ENCODE measurements at regions not wholly inside any gene's neighbourhood (a gene's known extent, or its start where the extent isn't known, plus 50 kb on each side); places are given as distances from the start of the nearest gene placed in this dataset.

DNA sequence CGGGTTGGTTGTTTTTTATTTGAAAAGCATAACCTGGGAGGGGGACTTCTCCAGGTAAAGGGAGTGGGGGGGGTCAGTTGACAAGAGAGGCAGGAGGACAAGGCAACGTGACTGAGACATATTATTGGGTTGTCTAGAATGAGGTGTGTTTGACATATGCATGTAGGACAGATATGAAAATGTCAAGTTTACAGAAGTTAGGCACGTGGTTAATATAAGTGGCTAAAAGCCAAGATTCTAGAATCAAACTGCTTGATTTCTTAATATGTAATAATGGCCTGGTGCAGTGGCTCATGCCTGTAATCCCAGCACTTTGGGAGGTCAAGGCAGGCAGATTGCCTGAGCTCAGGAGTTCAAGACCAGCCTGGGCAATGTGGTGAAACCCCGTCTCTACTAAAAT, 212.8 kb downstream of the SQOR start:
- peaks cover 6 to 8% of the 10 kb centered on the region in 2 donors for H3K27me3 Mint-ChIP-seq
- H3K4me1 Mint-ChIP-seq, result no peaks in the 10 kb centered on the region
- Histone ChIP-seq H3K36me3 (ENCODE audit: insufficient read depth, low read length) (no peaks in the 10 kb centered on the region), H3K9me3 (ENCODE audit: low read length) (no peaks in the 10 kb centered on the region), H3K27me3 (ENCODE audit: insufficient read depth, low read length, poor library complexity, severe bottlenecking) (no peaks in the 10 kb centered on the region), H3K27ac (ENCODE audit: low read depth, low read length) (no peak overlapping the region), H3K4me3 (ENCODE audit: low read length) (no peak overlapping the region), H3K4me1 (ENCODE audit: insufficient read depth, low read length) (no peaks in the 10 kb centered on the region)
- ChIA-PET CTCF (no interaction called here), POLR2A (no interaction called here)
- H3K9me3 Mint-ChIP-seq, result peaks cover 0 to 2% (median 0%) of the 10 kb centered on the region in 5 donors
- DNase-seq, result no peak
- H3K4me3 Mint-ChIP-seq, result no peak overlapping the region
- no peaks in the 10 kb centered on the region for H3K36me3 Mint-ChIP-seq
- no peak overlapping the region for H3K27ac Mint-ChIP-seq

DNA sequence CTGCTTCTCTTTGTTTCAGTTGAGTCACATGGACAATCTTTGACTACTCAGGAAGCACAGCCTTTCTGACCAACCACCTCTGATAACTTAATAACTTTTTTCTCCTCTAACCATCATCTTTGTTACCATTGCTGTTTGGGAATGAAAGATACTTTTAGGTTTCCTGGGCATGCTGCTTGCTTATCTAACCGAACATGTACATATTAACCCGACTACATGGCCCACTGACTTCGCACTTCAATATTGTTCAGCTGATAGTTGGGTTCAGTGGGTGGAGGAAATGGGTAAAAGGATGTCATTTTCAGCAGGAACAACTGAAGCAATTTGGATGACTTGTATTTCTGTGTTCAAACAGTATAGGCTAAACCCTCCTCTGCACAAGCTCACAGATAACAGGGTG, 214.3 kb downstream of the SQOR start:
- Histone ChIP-seq H3K27ac (ENCODE audit: low read depth, low read length) (no peak overlapping the region), H3K36me3 (ENCODE audit: insufficient read depth, low read length) (no peaks in the 10 kb centered on the region), H3K27me3 (ENCODE audit: insufficient read depth, low read length, poor library complexity, severe bottlenecking) (no peaks in the 10 kb centered on the region), H3K4me1 (ENCODE audit: insufficient read depth, low read length) (no peaks in the 10 kb centered on the region), H3K4me3 (ENCODE audit: low read length) (no peak overlapping the region), H3K9me3 (ENCODE audit: low read length) (no peaks in the 10 kb centered on the region)
- no peak for DNase-seq
- ChIA-PET CTCF (no interaction called here), POLR2A (no interaction called here)
- Mint-ChIP-seq H3K27me3 (peaks cover 4 to 5% of the 10 kb centered on the region in 2 donors), H3K4me1 (no peaks in the 10 kb centered on the region), H3K4me3 (no peak overlapping the region), H3K9me3 (peaks cover 0 to 2% (median 0%) of the 10 kb centered on the region in 5 donors), H3K36me3 (no peaks in the 10 kb centered on the region), H3K27ac (no peak overlapping the region)

DNA sequence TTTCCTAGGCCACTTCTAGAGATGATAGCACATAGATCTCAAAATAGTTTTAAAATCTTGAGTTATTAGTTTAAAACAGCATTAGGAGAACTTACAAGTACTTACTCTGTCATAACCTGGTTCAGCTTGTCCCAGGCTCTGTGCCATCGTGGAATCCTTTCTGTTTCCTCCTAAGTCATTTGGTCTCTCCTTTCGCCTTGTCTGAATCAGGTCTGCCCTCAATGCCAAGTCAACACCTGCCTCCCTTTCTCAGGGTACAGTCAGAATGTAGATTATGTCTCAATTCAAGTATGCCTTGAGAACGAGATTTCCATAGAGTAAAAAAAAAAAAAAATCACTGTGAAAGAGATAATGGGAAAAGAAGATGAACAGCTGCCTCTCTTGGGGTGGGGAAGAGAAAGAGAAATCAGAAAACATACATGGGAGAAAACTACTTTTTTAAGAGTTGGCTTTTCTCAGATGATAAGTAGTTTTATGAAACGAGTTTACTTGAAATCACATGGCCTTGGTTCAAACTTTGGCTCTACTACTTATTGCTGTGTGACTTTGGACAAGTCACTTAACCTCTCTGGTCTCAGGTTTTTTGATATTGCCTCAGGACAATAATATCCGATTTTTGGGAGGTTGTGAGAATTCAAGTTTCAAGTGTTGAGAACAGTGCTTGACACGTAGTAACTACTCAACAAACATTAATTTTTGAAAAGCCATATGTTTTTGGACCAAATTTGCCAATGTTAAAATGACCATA, 219.8 kb downstream of the SQOR start:
- H3K36me3 ChIP-seq (ENCODE audit: insufficient read depth, low read length), result no peaks in the 10 kb centered on the region
- Mint-ChIP-seq H3K36me3 (no peaks in the 10 kb centered on the region), H3K27ac (no peak overlapping the region), H3K4me1 (no peaks in the 10 kb centered on the region), H3K27me3 (peaks cover 4 to 6% of the 10 kb centered on the region in 2 donors), H3K4me3 (no peak overlapping the region), H3K9me3 (peaks cover 0 to 3% (median 1%) of the 10 kb centered on the region in 5 donors)
- no peak for DNase-seq
- H3K27ac ChIP-seq (ENCODE audit: low read depth, low read length), result no peak overlapping the region
- H3K9me3 ChIP-seq (ENCODE audit: low read length), result no peaks in the 10 kb centered on the region
- H3K4me3 ChIP-seq (ENCODE audit: low read length), result no peak overlapping the region
- H3K4me1 ChIP-seq (ENCODE audit: insufficient read depth, low read length), result no peaks in the 10 kb centered on the region
- CTCF ChIA-PET, result no interaction called here
- POLR2A ChIA-PET, result no interaction called here
- H3K27me3 ChIP-seq (ENCODE audit: insufficient read depth, low read length, poor library complexity, severe bottlenecking), result no peaks in the 10 kb centered on the region

DNA sequence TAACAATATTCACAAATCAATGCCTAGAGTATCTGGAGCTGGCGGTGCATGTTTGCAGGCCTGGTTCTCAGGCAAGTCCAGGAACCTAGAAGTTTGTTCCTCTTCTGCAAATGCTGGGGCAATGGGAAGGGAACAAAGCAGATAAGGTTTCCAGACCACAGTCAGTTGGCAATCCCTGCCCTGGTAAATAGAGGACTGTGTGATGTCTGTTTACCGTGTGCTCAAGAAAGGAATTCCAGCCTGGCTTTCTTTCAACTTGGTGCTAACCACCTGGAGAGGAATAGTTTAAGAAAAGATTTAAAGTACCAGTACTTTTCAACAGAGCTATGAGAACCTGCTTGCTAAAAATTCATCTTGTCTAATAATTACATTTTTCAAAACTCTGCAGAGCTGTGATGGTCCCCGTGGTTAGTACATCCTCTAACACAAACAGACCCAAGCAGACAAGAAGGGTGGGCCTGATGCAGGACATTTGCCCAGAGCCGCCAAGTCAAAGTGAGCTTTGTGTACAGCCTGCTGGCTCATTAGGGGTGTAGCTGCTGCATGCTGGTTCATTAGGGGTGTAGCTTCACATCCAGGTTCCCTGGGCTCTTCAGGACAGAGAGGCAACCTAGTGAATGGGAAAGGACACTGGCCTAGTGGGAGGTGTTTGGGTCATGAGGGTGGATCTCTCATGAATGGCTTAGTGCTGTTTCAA, 220.5 kb downstream of the SQOR start:
- no peaks in the 10 kb centered on the region for H3K36me3 Mint-ChIP-seq
- peaks cover 4 to 6% of the 10 kb centered on the region in 2 donors for H3K27me3 Mint-ChIP-seq
- ChIA-PET CTCF (no interaction called here), POLR2A (no interaction called here)
- Histone ChIP-seq H3K27ac (ENCODE audit: low read depth, low read length) (no peak overlapping the region), H3K9me3 (ENCODE audit: low read length) (no peaks in the 10 kb centered on the region), H3K36me3 (ENCODE audit: insufficient read depth, low read length) (no peaks in the 10 kb centered on the region), H3K4me1 (ENCODE audit: insufficient read depth, low read length) (no peaks in the 10 kb centered on the region), H3K4me3 (ENCODE audit: low read length) (no peak overlapping the region), H3K27me3 (ENCODE audit: insufficient read depth, low read length, poor library complexity, severe bottlenecking) (no peaks in the 10 kb centered on the region)
- H3K9me3 Mint-ChIP-seq, result peaks cover 0 to 3% (median 0%) of the 10 kb centered on the region in 5 donors
- no peak overlapping the region for H3K4me3 Mint-ChIP-seq
- no peaks in the 10 kb centered on the region for H3K4me1 Mint-ChIP-seq
- DNase-seq, result no peak
- no peak overlapping the region for H3K27ac Mint-ChIP-seq

DNA sequence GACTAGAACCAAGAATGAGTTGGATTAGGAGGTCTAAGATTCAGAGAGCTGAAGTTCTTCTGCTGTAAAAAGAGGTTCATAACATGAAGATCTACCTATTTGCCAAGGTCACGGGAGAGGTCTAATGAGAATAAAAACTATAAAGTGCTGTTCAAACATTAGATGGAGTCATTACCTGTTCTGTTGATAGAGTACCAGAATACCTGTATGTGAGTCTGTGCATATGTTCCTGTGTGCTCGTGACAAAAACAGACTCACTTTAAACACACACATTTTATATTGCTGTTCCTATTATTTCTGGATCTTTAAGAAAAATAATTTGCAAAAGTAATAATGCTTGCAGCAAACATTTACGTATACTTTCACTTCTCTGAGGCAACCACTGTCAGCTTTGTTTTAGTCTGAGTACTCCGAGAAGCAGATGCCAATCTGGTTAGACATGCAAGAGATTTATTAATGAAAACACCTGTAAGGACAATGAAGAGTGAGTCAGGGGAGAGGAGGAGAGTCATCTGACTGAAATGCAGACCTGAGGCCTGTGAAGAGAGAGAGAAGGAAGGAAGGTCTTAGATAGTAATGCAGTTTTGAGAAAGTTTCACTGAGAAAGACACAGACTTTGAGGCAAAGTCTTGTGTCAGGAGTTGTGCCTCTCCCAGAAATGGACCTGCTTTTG, 221.2 kb downstream of the SQOR start:
- DNase-seq, result no peak
- CTCF ChIA-PET, result no interaction called here
- Mint-ChIP-seq H3K27me3 (peaks cover 4 to 6% of the 10 kb centered on the region in 2 donors), H3K4me3 (no peak overlapping the region), H3K4me1 (no peaks in the 10 kb centered on the region), H3K36me3 (no peaks in the 10 kb centered on the region), H3K27ac (no peak overlapping the region), H3K9me3 (peaks cover 0 to 3% (median 0%) of the 10 kb centered on the region in 5 donors)
- H3K4me3 ChIP-seq (ENCODE audit: low read length), result no peak overlapping the region
- no peaks in the 10 kb centered on the region for H3K4me1 ChIP-seq (ENCODE audit: insufficient read depth, low read length)
- H3K36me3 ChIP-seq (ENCODE audit: insufficient read depth, low read length), result no peaks in the 10 kb centered on the region
- H3K27me3 ChIP-seq (ENCODE audit: insufficient read depth, low read length, poor library complexity, severe bottlenecking), result no peaks in the 10 kb centered on the region
- POLR2A ChIA-PET, result no interaction called here
- H3K27ac ChIP-seq (ENCODE audit: low read depth, low read length), result no peak overlapping the region
- H3K9me3 ChIP-seq (ENCODE audit: low read length), result no peaks in the 10 kb centered on the region

DNA sequence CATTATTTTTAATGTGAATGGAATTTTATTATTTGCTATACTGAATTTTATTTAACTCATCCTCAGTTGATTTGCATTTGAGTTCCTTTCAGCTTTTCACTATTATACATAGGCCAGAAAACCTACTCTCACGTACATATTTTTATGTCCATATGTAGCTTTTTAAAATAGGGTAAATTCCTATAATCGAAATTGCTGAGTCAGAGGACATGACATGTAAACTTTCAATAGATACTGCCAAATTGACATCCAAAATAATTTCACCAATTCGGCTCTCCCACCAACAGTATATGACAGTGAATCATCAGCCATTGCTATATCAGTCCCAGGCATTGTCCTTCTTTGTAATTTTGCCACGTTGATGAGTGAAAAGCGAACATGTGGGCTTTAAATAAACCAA, 222.5 kb downstream of the SQOR start:
- Mint-ChIP-seq H3K27ac (no peak overlapping the region), H3K4me3 (no peak overlapping the region), H3K36me3 (no peaks in the 10 kb centered on the region), H3K4me1 (no peaks in the 10 kb centered on the region), H3K27me3 (peaks cover 4 to 6% of the 10 kb centered on the region in 2 donors), H3K9me3 (peaks cover 0 to 5% (median 0%) of the 10 kb centered on the region in 5 donors)
- H3K4me3 ChIP-seq (ENCODE audit: low read length), result no peak overlapping the region
- DNase-seq, result no peak
- H3K36me3 ChIP-seq (ENCODE audit: insufficient read depth, low read length), result no peaks in the 10 kb centered on the region
- POLR2A ChIA-PET, result no interaction called here
- H3K27ac ChIP-seq (ENCODE audit: low read depth, low read length), result no peak overlapping the region
- H3K4me1 ChIP-seq (ENCODE audit: insufficient read depth, low read length), result no peaks in the 10 kb centered on the region
- no peaks in the 10 kb centered on the region for H3K9me3 ChIP-seq (ENCODE audit: low read length)
- H3K27me3 ChIP-seq (ENCODE audit: insufficient read depth, low read length, poor library complexity, severe bottlenecking), result no peaks in the 10 kb centered on the region
- CTCF ChIA-PET, result no interaction called here

DNA sequence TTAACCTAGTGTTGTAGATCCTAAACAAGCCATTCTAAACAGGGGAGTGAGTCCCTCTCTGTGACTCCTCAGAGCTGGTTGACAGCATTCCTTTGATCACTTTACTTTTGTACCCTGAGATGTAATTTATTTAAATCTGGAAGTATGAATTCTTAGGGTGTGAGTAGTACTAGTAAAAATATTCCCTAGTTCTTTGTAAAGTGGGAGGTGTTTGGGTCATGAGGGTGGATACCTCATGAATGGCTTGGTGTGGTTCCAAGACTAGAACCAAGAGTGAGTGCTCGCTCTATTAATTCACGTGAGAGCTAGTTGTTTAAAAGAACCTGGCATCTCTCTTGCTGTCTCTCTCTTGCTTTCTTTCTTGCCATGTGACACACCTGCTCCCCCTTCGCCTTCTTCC, 223.7 kb downstream of the SQOR start:
- H3K36me3 Mint-ChIP-seq, result no peaks in the 10 kb centered on the region
- Histone ChIP-seq H3K4me1 (ENCODE audit: insufficient read depth, low read length) (no peaks in the 10 kb centered on the region), H3K9me3 (ENCODE audit: low read length) (no peaks in the 10 kb centered on the region), H3K36me3 (ENCODE audit: insufficient read depth, low read length) (no peaks in the 10 kb centered on the region), H3K27me3 (ENCODE audit: insufficient read depth, low read length, poor library complexity, severe bottlenecking) (no peaks in the 10 kb centered on the region), H3K27ac (ENCODE audit: low read depth, low read length) (no peak overlapping the region), H3K4me3 (ENCODE audit: low read length) (no peak overlapping the region)
- ChIA-PET CTCF (no interaction called here), POLR2A (no interaction called here)
- H3K9me3 Mint-ChIP-seq, result peaks cover 0 to 5% (median 0%) of the 10 kb centered on the region in 5 donors
- H3K4me1 Mint-ChIP-seq, result no peaks in the 10 kb centered on the region
- no peak for DNase-seq
- H3K27ac Mint-ChIP-seq, result no peak overlapping the region
- peaks cover 2 to 6% of the 10 kb centered on the region in 2 donors for H3K27me3 Mint-ChIP-seq
- H3K4me3 Mint-ChIP-seq, result no peak overlapping the region

DNA sequence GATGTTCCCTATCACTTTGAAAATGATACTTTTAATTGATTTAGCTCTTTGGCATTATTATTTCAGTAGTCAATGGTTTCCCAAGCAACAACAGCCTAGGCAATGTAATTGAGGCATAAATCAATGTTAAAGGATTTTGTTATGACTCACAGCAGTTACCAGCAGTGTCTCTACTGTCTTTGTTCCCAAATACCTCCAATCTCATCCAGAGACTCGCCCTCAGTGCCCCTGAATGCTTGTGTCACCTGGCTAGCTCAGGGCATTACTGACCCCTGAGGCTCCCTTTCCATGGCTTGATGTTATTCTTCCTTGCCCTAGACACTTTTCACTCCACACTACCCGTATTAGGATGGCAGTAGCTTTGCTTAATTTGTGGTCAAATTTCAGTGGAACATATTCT, 227.2 kb downstream of the SQOR start:
- no peak overlapping the region for H3K27ac Mint-ChIP-seq
- no peak overlapping the region for H3K4me3 Mint-ChIP-seq
- ChIA-PET POLR2A (no interaction called here), CTCF (no interaction called here)
- H3K4me1 ChIP-seq (ENCODE audit: insufficient read depth, low read length), result no peaks in the 10 kb centered on the region
- no peaks in the 10 kb centered on the region for H3K27me3 ChIP-seq (ENCODE audit: insufficient read depth, low read length, poor library complexity, severe bottlenecking)
- H3K4me3 ChIP-seq (ENCODE audit: low read length), result no peak overlapping the region
- no peaks in the 10 kb centered on the region for H3K9me3 ChIP-seq (ENCODE audit: low read length)
- peaks cover 0 to 4% (median 1%) of the 10 kb centered on the region in 5 donors for H3K9me3 Mint-ChIP-seq
- peaks cover 0 to 4% of the 10 kb centered on the region in 2 donors for H3K27me3 Mint-ChIP-seq
- H3K36me3 ChIP-seq (ENCODE audit: insufficient read depth, low read length), result no peaks in the 10 kb centered on the region
- DNase-seq, result no peak
- no peaks in the 10 kb centered on the region for H3K36me3 Mint-ChIP-seq
- H3K4me1 Mint-ChIP-seq, result no peaks in the 10 kb centered on the region
- no peak overlapping the region for H3K27ac ChIP-seq (ENCODE audit: low read depth, low read length)

Measured in CD8-positive, alpha-beta memory T cell (primary cell).